ENCODE measurements at regions not wholly inside any gene's neighbourhood (a gene's known extent, or its start where the extent isn't known, plus 50 kb on each side); places are given as distances from the start of the nearest gene placed in this dataset.
"Not testable (repeated sequence)": the region's sequence is repeated elsewhere in the genome, so short reads cannot be mapped to it uniquely, and the experiment has no call there.

DNA sequence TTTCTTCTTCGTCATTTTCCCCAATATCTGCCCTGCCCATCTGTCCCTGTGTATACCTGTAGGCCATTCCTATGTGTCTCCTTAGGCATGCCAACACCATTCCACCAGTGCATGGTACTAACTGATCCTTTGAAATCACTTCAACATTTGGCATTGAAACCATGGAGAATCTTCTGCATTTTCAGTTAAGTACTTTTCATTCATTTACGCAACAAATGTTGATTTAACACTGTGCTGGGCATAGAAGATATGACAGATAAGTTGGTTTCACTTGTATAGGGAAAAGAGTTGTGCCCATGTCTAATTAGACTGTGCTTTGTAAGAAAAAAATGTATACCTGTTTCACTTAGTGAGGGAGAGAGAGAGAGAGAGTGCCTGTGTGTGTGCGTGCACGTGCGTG, 77.9 kb upstream of the FLT1 start:
- TF ChIP-seq, protein P1, sequence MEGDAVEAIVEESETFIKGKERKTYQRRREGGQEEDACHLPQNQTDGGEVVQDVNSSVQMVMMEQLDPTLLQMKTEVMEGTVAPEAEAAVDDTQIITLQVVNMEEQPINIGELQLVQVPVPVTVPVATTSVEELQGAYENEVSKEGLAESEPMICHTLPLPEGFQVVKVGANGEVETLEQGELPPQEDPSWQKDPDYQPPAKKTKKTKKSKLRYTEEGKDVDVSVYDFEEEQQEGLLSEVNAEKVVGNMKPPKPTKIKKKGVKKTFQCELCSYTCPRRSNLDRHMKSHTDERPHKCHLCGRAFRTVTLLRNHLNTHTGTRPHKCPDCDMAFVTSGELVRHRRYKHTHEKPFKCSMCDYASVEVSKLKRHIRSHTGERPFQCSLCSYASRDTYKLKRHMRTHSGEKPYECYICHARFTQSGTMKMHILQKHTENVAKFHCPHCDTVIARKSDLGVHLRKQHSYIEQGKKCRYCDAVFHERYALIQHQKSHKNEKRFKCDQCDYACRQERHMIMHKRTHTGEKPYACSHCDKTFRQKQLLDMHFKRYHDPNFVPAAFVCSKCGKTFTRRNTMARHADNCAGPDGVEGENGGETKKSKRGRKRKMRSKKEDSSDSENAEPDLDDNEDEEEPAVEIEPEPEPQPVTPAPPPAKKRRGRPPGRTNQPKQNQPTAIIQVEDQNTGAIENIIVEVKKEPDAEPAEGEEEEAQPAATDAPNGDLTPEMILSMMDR (IDR thresholded peaks at IDR 0.05): no peak
- Histone ChIP-seq H3K36me3 (no peaks in the 10 kb centered on the region), H3K4me3 (no peak overlapping the region), H3K9me3 (no peaks in the 10 kb centered on the region), H3K27me3 (no peaks in the 10 kb centered on the region), H3K27ac (no peak overlapping the region), H3K4me1 (no peaks in the 10 kb centered on the region)
- intact Hi-C loops (cut with DNase I): no loop called here
- no peak for DNase-seq (ENCODE audit: low spot score in 2 of 2)

DNA sequence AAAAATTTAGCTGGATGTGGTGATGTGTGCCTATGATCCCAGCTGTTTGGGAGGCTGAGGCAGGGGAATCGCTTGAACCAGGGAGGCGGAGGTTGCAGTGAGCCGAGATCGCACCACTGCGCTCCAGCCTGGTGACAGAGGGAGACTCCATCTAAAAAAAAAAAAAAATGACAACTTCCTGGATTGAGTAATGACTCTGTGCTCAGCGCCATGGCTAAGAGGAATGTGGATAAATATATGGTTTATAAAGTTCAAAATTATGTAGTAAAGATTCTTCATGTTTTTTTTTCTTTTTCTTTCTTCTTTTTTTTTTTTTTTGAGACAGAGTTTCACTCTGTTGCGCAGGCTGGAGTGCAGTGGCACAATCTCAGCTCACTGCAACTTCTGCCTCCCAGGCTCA, 75.4 kb upstream of the FLT1 start:
- H3K9me3 ChIP-seq; H3K4me1 ChIP-seq; H3K4me3 ChIP-seq; DNase-seq (ENCODE audit: low spot score in 2 of 2); H3K27me3 ChIP-seq; H3K36me3 ChIP-seq; intact Hi-C loops (cut with DNase I); H3K27ac ChIP-seq: not testable (repeated sequence)

DNA sequence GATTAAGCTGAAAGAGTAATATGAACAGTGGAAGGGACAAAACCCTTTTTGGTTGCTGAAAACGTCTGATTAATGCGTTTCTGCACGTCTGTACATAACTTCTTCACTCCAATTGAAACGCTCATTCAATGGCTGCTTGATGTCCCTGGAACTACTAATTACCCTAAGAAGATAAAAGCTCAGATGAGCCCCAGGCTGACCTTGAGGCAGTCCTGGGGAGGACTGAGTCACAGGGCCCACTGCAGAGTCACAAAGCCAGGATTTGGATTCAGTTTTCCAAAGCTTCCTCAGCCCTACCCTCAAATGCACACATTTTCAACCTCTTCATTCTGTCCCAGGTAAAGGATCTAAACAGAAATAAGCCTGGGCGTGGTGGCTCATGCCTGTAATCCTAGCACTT, 75.0 kb upstream of the FLT1 start:
- TF ChIP-seq, protein P1 (IDR thresholded peaks at IDR 0.05): no peak
- H3K4me3 ChIP-seq: no peak overlapping the region
- no peaks in the 10 kb centered on the region for H3K36me3 ChIP-seq
- intact Hi-C loops (cut with DNase I): loop anchor here (10.0 kb wide), 1 partner anchor 165 kb away; no protein-coding TSS in a partner anchor
- no peaks in the 10 kb centered on the region for H3K27me3 ChIP-seq
- no peaks in the 10 kb centered on the region for H3K9me3 ChIP-seq
- H3K27ac ChIP-seq: no peak overlapping the region
- no peaks in the 10 kb centered on the region for H3K4me1 ChIP-seq
- DNase-seq (ENCODE audit: low spot score in 2 of 2): no peak

DNA sequence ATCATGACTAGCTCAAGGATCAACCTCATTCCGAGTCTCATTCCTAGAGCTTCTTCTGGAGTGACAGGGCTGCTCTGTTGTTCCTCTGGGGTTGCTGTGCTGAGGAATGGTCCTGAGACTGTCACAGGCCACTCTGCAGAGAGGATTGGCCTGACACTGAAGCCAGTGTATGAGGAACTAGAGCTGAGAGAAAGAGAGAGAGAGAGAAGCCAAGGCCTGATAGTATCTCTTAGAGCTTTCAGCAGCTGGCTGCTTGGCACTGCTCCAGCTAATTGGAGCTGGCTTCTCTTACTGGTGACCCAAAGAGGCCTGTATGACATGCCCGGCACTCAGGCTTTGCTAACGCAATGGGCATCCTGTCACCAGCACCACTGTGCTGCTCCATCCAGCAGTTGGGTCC, 73.4 kb upstream of the FLT1 start:
- intact Hi-C loops (cut with DNase I): loop anchor here (10.0 kb wide), 1 partner anchor 167 kb away; no protein-coding TSS in a partner anchor
- no peaks in the 10 kb centered on the region for H3K9me3 ChIP-seq
- TF ChIP-seq, protein P1 (IDR thresholded peaks at IDR 0.05): no peak
- H3K27ac ChIP-seq: no peak overlapping the region
- H3K36me3 ChIP-seq: no peaks in the 10 kb centered on the region
- DNase-seq (ENCODE audit: low spot score in 2 of 2): no peak
- no peaks in the 10 kb centered on the region for H3K4me1 ChIP-seq
- H3K27me3 ChIP-seq: no peaks in the 10 kb centered on the region
- no peak overlapping the region for H3K4me3 ChIP-seq

DNA sequence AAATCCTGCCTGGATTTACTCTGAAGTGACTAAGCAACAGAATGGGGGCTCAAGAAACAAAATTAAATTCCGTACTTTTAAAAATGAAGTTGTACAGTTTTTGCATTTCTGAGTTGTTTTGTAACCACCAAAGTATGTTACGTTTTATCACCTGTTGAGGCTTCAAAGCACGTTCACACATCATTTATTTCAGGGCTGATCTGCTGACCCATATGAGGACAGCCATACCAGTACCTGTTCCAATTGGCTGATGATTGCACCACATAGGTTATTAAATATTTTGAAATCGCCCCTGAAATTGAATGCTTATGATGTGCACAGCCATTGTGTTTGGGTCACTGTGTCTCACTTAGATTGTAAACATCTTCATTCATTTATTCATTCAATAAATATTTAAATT, 72.0 kb upstream of the FLT1 start:
- Histone ChIP-seq H3K27me3 (no peaks in the 10 kb centered on the region), H3K36me3 (no peaks in the 10 kb centered on the region), H3K4me1 (no peaks in the 10 kb centered on the region), H3K9me3 (no peaks in the 10 kb centered on the region), H3K27ac (no peak overlapping the region), H3K4me3 (no peak overlapping the region)
- no peak for DNase-seq (ENCODE audit: low spot score in 2 of 2)
- TF ChIP-seq, protein P1 (IDR thresholded peaks at IDR 0.05): no peak
- intact Hi-C loops (cut with DNase I): loop anchor here (10.0 kb wide), 1 partner anchor 168 kb away; no protein-coding TSS in a partner anchor

DNA sequence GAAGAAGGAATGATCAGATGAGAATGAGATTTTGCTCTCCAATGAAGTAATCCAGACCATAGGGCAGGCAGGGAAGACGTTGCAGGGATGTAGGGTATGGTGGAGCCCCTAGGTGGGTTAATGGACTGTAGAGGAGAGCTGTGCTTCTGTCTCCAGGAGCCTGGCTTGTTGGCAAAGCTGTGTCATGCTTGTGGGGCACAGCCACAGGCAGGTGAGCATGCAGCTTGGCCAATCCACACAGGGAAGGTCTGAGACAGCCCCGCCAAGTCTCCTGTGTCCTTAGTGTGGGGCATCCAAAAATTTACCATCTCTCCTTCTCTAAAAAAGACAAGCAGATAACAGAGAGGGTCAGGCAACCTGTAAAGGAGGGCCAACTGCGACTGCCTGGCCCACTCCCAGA, 71.4 kb upstream of the FLT1 start:
- intact Hi-C loops (cut with DNase I): loop anchor here (10.0 kb wide), 1 partner anchor 169 kb away; no protein-coding TSS in a partner anchor
- no peaks in the 10 kb centered on the region for H3K27me3 ChIP-seq
- H3K9me3 ChIP-seq: no peaks in the 10 kb centered on the region

More for the DNA sequence above, 71.4 kb upstream of the FLT1 start:
- Histone ChIP-seq H3K4me1 (no peaks in the 10 kb centered on the region), H3K36me3 (no peaks in the 10 kb centered on the region), H3K4me3 (no peak overlapping the region), H3K27ac (no peak overlapping the region)
- TF ChIP-seq, protein P1 (IDR thresholded peaks at IDR 0.05): no peak
- no peak for DNase-seq (ENCODE audit: low spot score in 2 of 2)
